GM23338 (cell line): ENCODE measurements at regions not wholly inside any gene's neighbourhood (a gene's known extent, or its start where the extent isn't known, plus 50 kb on each side); places are given as distances from the start of the nearest gene placed in this dataset.

Source experiments
- ATAC-seq: fragments of 200-7000 bp; cut with Tn5 transposase; 3 replicates; pipeline ENCODE4 v1.9.1; 2020
- DNase-seq: peaks from one replicate; pipeline ENCODE4 v3.0.0-alpha.2; 2015; ENCODE audit warnings: low spot score
- H2AFZ ChIP-seq: fragments of 200-600 bp; sonication (generic); 2 replicates; pipeline ENCODE4 v1.8.0; 2016; ENCODE audit warnings: antibody characterized with exemption, mild to moderate bottlenecking, moderate library complexity
- H3F3A ChIP-seq: fragments of 200-600 bp; sonication (generic); replicated peaks from 2 replicates; pipeline ENCODE4 v1.8.0; 2017; ENCODE audit warnings: antibody characterized with exemption, mixed run types, low read depth
- H3K27ac ChIP-seq: fragments of 200-600 bp; sonication (generic); 2 replicates; pipeline ENCODE4 v1.6.1; 2016; ENCODE audit warnings: low read depth
- H3K27me3 ChIP-seq: fragments of 200-600 bp; sonication (generic); 2 replicates; pipeline ENCODE4 v1.8.0; 2016; ENCODE audit warnings: mild to moderate bottlenecking, mixed run types, moderate library complexity; ENCODE audit not compliant: insufficient read depth
- H3K36me3 ChIP-seq: fragments of 200-600 bp; sonication (generic); 2 replicates; pipeline ENCODE4 v1.8.0; 2016; ENCODE audit warnings: mild to moderate bottlenecking; ENCODE audit not compliant: insufficient read depth
- H3K4me1 ChIP-seq: fragments of 200-600 bp; sonication (generic); 2 replicates; pipeline ENCODE4 v1.8.0; 2016; ENCODE audit warnings: mild to moderate bottlenecking, moderate library complexity; ENCODE audit not compliant: insufficient read depth
- H3K4me2 ChIP-seq: fragments of 200-600 bp; sonication (generic); 2 replicates; pipeline ENCODE4 v1.7.1; 2017; ENCODE audit warnings: mixed run types
- H3K4me3 ChIP-seq: fragments of 200-600 bp; sonication (generic); 2 replicates; pipeline ENCODE4 v1.6.1; 2016; ENCODE audit warnings: mixed run types
- H3K79me2 ChIP-seq: fragments of 200-600 bp; sonication (generic); replicated peaks from 2 replicates; pipeline ENCODE4 v1.8.0; 2017; ENCODE audit warnings: mild to moderate bottlenecking; ENCODE audit not compliant: insufficient read depth
- H3K9me2 ChIP-seq: fragments of 200-600 bp; sonication (generic); 2 replicates; pipeline ENCODE4 v1.8.0; 2017; ENCODE audit not compliant: insufficient read depth
- H4K20me1 ChIP-seq: fragments of 200-600 bp; sonication (generic); replicated peaks from 2 replicates; pipeline ENCODE4 v1.8.0; 2017; ENCODE audit warnings: mild to moderate bottlenecking; ENCODE audit not compliant: insufficient read depth
- H3K27ac Mint-ChIP-seq: 2 replicates; pipeline ENCODE4 v1.8.0; 2020; ENCODE audit warnings: inconsistent platforms, mild to moderate bottlenecking, moderate library complexity, mixed read lengths
- H3K27me3 Mint-ChIP-seq: 3 replicates; pipeline ENCODE4 v1.8.0; 2022; ENCODE audit warnings: low read depth, mild to moderate bottlenecking, moderate library complexity, mixed read lengths, inconsistent platforms; ENCODE audit not compliant: insufficient read depth, poor library complexity
- H3K36me3 Mint-ChIP-seq: 3 replicates; pipeline ENCODE4 v1.8.0; 2021; ENCODE audit warnings: low read depth, mild to moderate bottlenecking, inconsistent platforms, moderate library complexity, mixed read lengths
- H3K4me1 Mint-ChIP-seq: 3 replicates; pipeline ENCODE4 v1.8.0; 2020; ENCODE audit warnings: mild to moderate bottlenecking, inconsistent platforms, mixed read lengths
- H3K4me3 Mint-ChIP-seq: 3 replicates; pipeline ENCODE4 v1.8.0; 2021; ENCODE audit warnings: moderate library complexity, mild to moderate bottlenecking, inconsistent platforms, mixed read lengths
- H3K9me3 Mint-ChIP-seq: 3 replicates; pipeline ENCODE4 v1.8.0; 2020; ENCODE audit warnings: moderate library complexity, mild to moderate bottlenecking, inconsistent platforms, mixed read lengths
- CREB1 ChIP-seq: fragments of 250-450 bp; sonication (Bioruptor Pico); IDR thresholded peaks from 2 replicates; pipeline ENCODE4 v1.5.0; 2020; ENCODE audit warnings: low read depth, mild to moderate bottlenecking, moderate library complexity
- CTCF ChIP-seq, 2 experiments: fragments of 200-600 bp in 1 of 2; sonication (generic) in 1 of 2; conservative IDR thresholded peaks; 2 replicates each; pipeline versions ENCODE4 v1.5.1 to v1.6.1; 2016 to 2017; ENCODE audit warnings: antibody characterized with exemption in 2 of 2, low read depth in 2 of 2, mild to moderate bottlenecking in 2 of 2, moderate library complexity in 1 of 2
- EZH2 ChIP-seq: fragments of 200-600 bp; sonication (generic); IDR thresholded peaks from one replicate; pipeline ENCODE4 v1.8.0; 2017; ENCODE audit warnings: antibody characterized with exemption, mild to moderate bottlenecking, low read depth; ENCODE audit not compliant: unreplicated experiment
- EZH2phosphoT487 ChIP-seq: fragments of 200-600 bp; sonication (generic); IDR thresholded peaks from one replicate; pipeline ENCODE4 v1.8.1; 2018; ENCODE audit warnings: antibody characterized with exemption; ENCODE audit not compliant: unreplicated experiment
- JUNB ChIP-seq: IDR thresholded peaks from one replicate; pipeline ENCODE4 v1.6.1; 2016; ENCODE audit warnings: antibody characterized with exemption; ENCODE audit not compliant: unreplicated experiment
- NANOG ChIP-seq: IDR thresholded peaks from 2 replicates; pipeline ENCODE4 v1.6.1; 2016; ENCODE audit warnings: antibody characterized with exemption, borderline replicate concordance
- POLR2AphosphoS5 ChIP-seq: IDR thresholded peaks from 2 replicates; pipeline ENCODE4 v1.6.1; 2016; ENCODE audit warnings: antibody characterized with exemption, low read depth
- REST ChIP-seq: IDR thresholded peaks from one replicate; pipeline ENCODE4 v1.6.1; 2018; ENCODE audit warnings: antibody characterized with exemption; ENCODE audit not compliant: unreplicated experiment
- ZNF114 ChIP-seq: fragments of 250-450 bp; sonication (Bioruptor Pico); IDR thresholded peaks from 2 replicates; pipeline ENCODE4 v1.5.0; 2020; ENCODE audit warnings: mild to moderate bottlenecking, moderate library complexity
- ZNF331 ChIP-seq: fragments of 250-450 bp; sonication (Bioruptor Pico); IDR thresholded peaks from 2 replicates; pipeline ENCODE4 v1.5.0; 2020; ENCODE audit warnings: low read depth, mild to moderate bottlenecking, moderate library complexity
- TF ChIP-seq, protein P1 (sequence below): fragments of 250-450 bp; sonication (Bioruptor Pico); IDR thresholded peaks from 2 replicates; pipeline ENCODE4 v1.5.0; 2020; ENCODE audit warnings: mild to moderate bottlenecking, moderate library complexity

- H3K27me3 Mint-ChIP-seq, result no peaks in the 10 kb centered on the region
- peaks cover 23% of the 10 kb centered on the region for H3K9me3 Mint-ChIP-seq
- Histone ChIP-seq H3K4me3 (no peak overlapping the region), H3K79me2 (no peaks in the 10 kb centered on the region), H2AFZ (peak overlapping the region; percentile 33; the same call in 1 of the 2 replicates), H4K20me1 (no peaks in the 10 kb centered on the region), H3F3A (no peaks in the 10 kb centered on the region), H3K27ac (no peak overlapping the region), H3K4me1 (no peaks in the 10 kb centered on the region), H3K27me3 (no peaks in the 10 kb centered on the region), H3K9me2 (peaks cover 5% of the 10 kb centered on the region; the same call in 1 of the 2 replicates), H3K4me2 (no peak overlapping the region), H3K36me3 (no peaks in the 10 kb centered on the region)
- H3K36me3 Mint-ChIP-seq, result peaks cover 14% of the 10 kb centered on the region
- no peak for TF ChIP-seq ZNF331 (CRISPR knock-in tag)
- TF ChIP-seq ZNF114, result no peak
- TF ChIP-seq EZH2, result no peak
- TF ChIP-seq CTCF (conservative IDR thresholded peaks at IDR 0.05; ENCODE audit: low read depth in 2 of 2), result peak in 1 of 2 experiments; percentile 23; a peak in 1 of 4 replicates
- TF ChIP-seq JUNB, result no peak
- no peak for TF ChIP-seq EZH2phosphoT487
- DNase-seq (no peak), ATAC-seq (no peak)
- no peak overlapping the region for H3K27ac Mint-ChIP-seq
- H3K4me1 Mint-ChIP-seq, result peaks cover 9% of the 10 kb centered on the region; the same call in 2 of the 3 replicates
- H3K4me3 Mint-ChIP-seq, result no peak overlapping the region
These were observed 298.3 kb downstream of the GPATCH2 start for GRCh38 chr1:217332431-217333065.

GRCh38 chr1:217331698-217332097 is 299.2 kb downstream of the GPATCH2 start:
- Mint-ChIP-seq H3K4me3 (no peak overlapping the region), H3K36me3 (peaks cover 14% of the 10 kb centered on the region), H3K9me3 (peaks cover 23% of the 10 kb centered on the region), H3K27me3 (no peaks in the 10 kb centered on the region), H3K4me1 (peaks cover 9% of the 10 kb centered on the region; the same call in 2 of the 3 replicates), H3K27ac (peak overlapping the region; percentile 27; the same call in 1 of the 2 replicates)
- no peaks in the 10 kb centered on the region for H3K27me3 ChIP-seq
- H3K4me3 ChIP-seq, result no peak overlapping the region
- DNase-seq (no peak), ATAC-seq (no peak)
- H2AFZ ChIP-seq, result no peak overlapping the region
- H3K4me2 ChIP-seq, result no peak overlapping the region
- H3K9me2 ChIP-seq, result peaks cover 5% of the 10 kb centered on the region; the same call in 1 of the 2 replicates
- H3K36me3 ChIP-seq, result no peaks in the 10 kb centered on the region
- H3K4me1 ChIP-seq, result no peaks in the 10 kb centered on the region
- no peaks in the 10 kb centered on the region for H3F3A ChIP-seq
- H4K20me1 ChIP-seq, result no peaks in the 10 kb centered on the region
- no peaks in the 10 kb centered on the region for H3K79me2 ChIP-seq
- H3K27ac ChIP-seq, result no peak overlapping the region
- TF ChIP-seq NANOG (no peak), REST (no peak), CREB1 (CRISPR knock-in tag) (no peak), POLR2AphosphoS5 (no peak)
- TF ChIP-seq, protein P1, sequence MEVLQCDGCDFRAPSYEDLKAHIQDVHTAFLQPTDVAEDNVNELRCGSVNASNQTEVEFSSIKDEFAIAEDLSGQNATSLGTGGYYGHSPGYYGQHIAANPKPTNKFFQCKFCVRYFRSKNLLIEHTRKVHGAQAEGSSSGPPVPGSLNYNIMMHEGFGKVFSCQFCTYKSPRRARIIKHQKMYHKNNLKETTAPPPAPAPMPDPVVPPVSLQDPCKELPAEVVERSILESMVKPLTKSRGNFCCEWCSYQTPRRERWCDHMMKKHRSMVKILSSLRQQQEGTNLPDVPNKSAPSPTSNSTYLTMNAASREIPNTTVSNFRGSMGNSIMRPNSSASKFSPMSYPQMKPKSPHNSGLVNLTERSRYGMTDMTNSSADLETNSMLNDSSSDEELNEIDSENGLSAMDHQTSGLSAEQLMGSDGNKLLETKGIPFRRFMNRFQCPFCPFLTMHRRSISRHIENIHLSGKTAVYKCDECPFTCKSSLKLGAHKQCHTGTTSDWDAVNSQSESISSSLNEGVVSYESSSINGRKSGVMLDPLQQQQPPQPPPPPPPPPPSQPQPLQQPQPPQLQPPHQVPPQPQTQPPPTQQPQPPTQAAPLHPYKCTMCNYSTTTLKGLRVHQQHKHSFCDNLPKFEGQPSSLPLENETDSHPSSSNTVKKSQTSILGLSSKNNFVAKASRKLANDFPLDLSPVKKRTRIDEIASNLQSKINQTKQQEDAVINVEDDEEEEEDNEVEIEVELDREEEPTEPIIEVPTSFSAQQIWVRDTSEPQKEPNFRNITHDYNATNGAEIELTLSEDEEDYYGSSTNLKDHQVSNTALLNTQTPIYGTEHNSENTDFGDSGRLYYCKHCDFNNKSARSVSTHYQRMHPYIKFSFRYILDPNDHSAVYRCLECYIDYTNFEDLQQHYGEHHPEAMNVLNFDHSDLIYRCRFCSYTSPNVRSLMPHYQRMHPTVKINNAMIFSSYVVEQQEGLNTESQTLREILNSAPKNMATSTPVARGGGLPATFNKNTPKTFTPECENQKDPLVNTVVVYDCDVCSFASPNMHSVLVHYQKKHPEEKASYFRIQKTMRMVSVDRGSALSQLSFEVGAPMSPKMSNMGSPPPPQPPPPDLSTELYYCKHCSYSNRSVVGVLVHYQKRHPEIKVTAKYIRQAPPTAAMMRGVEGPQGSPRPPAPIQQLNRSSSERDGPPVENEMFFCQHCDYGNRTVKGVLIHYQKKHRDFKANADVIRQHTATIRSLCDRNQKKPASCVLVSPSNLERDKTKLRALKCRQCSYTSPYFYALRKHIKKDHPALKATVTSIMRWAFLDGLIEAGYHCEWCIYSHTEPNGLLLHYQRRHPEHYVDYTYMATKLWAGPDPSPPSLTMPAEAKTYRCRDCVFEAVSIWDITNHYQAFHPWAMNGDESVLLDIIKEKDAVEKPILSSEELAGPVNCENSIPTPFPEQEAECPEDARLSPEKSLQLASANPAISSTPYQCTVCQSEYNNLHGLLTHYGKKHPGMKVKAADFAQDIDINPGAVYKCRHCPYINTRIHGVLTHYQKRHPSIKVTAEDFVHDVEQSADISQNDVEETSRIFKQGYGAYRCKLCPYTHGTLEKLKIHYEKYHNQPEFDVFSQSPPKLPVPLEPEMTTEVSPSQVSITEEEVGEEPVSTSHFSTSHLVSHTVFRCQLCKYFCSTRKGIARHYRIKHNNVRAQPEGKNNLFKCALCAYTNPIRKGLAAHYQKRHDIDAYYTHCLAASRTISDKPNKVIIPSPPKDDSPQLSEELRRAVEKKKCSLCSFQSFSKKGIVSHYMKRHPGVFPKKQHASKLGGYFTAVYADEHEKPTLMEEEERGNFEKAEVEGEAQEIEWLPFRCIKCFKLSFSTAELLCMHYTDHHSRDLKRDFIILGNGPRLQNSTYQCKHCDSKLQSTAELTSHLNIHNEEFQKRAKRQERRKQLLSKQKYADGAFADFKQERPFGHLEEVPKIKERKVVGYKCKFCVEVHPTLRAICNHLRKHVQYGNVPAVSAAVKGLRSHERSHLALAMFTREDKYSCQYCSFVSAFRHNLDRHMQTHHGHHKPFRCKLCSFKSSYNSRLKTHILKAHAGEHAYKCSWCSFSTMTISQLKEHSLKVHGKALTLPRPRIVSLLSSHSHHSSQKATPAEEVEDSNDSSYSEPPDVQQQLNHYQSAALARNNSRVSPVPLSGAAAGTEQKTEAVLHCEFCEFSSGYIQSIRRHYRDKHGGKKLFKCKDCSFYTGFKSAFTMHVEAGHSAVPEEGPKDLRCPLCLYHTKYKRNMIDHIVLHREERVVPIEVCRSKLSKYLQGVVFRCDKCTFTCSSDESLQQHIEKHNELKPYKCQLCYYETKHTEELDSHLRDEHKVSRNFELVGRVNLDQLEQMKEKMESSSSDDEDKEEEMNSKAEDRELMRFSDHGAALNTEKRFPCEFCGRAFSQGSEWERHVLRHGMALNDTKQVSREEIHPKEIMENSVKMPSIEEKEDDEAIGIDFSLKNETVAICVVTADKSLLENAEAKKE (CRISPR knock-in tag), result no peak
